WTC11 (cell line): ENCODE measurements at regions not wholly inside any gene's neighbourhood (a gene's known extent, or its start where the extent isn't known, plus 50 kb on each side); places are given as distances from the start of the nearest gene placed in this dataset.

Experiments used
- ATAC-seq: fragments of 200-7000 bp; cut with Tn5 transposase; 2 replicates; pipeline ENCODE4 v1.10.0; 2021; ENCODE audit warnings: mild to moderate bottlenecking, moderate library complexity
- CTCF ChIA-PET: fragments of 300-600 bp; sonication (Branson Sonifier 250); formaldehyde crosslinking; loops from one replicate; lab custom pipeline; 2021; ENCODE audit warnings: antibody characterized with exemption; lab: Charles Lee
- POLR2A ChIA-PET: fragments of 350-600 bp; sonication (Branson Sonifier 250); formaldehyde crosslinking; loops from one replicate; lab custom pipeline; 2021; ENCODE audit warnings: antibody characterized with exemption; lab: Charles Lee
- DNase-seq: peaks from one replicate; pipeline ENCODE4 v3.0.0; 2021; ENCODE audit warnings: low spot score
- H3K27ac Mint-ChIP-seq: 2 replicates; pipeline ENCODE4 v1.8.0; 2021; ENCODE audit warnings: mixed read lengths
- H3K27me3 Mint-ChIP-seq: 2 replicates; pipeline ENCODE4 v1.8.0; 2021; ENCODE audit warnings: low read depth, mild to moderate bottlenecking, moderate library complexity, mixed read lengths
- H3K36me3 Mint-ChIP-seq: 2 replicates; pipeline ENCODE4 v1.8.0; 2021; ENCODE audit warnings: mixed read lengths
- H3K4me1 Mint-ChIP-seq: 2 replicates; pipeline ENCODE4 v1.8.0; 2022; ENCODE audit warnings: mixed read lengths
- H3K4me3 Mint-ChIP-seq: 2 replicates; pipeline ENCODE4 v1.8.0; 2021; ENCODE audit warnings: mild to moderate bottlenecking, moderate library complexity, mixed read lengths
- H3K9me3 Mint-ChIP-seq: 2 replicates; pipeline ENCODE4 v1.8.0; 2021; ENCODE audit warnings: mixed read lengths
- ATF2 ChIP-seq: sonication (generic); formaldehyde crosslinking; IDR thresholded peaks from 2 replicates; pipeline ENCODE4 v1.8.1; 2022; ENCODE audit warnings: low read depth, missing genetic modification reagents, borderline replicate concordance
- CBFB ChIP-seq: sonication (generic); formaldehyde crosslinking; IDR thresholded peaks from 2 replicates; pipeline ENCODE4 v1.8.1; 2022; ENCODE audit warnings: mild to moderate bottlenecking, low read depth, missing genetic modification reagents
- ELF4 ChIP-seq: sonication (generic); formaldehyde crosslinking; IDR thresholded peaks from 2 replicates; pipeline ENCODE4 v1.8.1; 2022; ENCODE audit warnings: low read depth, mild to moderate bottlenecking, moderate library complexity, missing genetic modification reagents
- ERG ChIP-seq: fragments of 250-450 bp; sonication (Bioruptor Pico); IDR thresholded peaks from 2 replicates; pipeline ENCODE4 v1.8.0; 2021; ENCODE audit warnings: mild to moderate bottlenecking
- IRF2 ChIP-seq: sonication (generic); formaldehyde crosslinking; IDR thresholded peaks from 2 replicates; pipeline ENCODE4 v1.8.0; 2022; ENCODE audit warnings: low read depth, missing genetic modification reagents, borderline replicate concordance
- JUN ChIP-seq: sonication (generic); formaldehyde crosslinking; IDR thresholded peaks from 2 replicates; pipeline ENCODE4 v1.8.0; 2023; ENCODE audit warnings: mild to moderate bottlenecking, missing genetic modification reagents
- MXD4 ChIP-seq: fragments of 250-450 bp; sonication (Bioruptor Pico); IDR thresholded peaks from 2 replicates; pipeline ENCODE4 v1.8.0; 2021; ENCODE audit warnings: mild to moderate bottlenecking, moderate library complexity, borderline replicate concordance
- NFYB ChIP-seq: sonication (generic); formaldehyde crosslinking; conservative IDR thresholded peaks from 2 replicates; pipeline ENCODE4 v1.8.0; 2022; ENCODE audit warnings: low read depth, missing genetic modification reagents
- NR2C2 ChIP-seq: sonication (generic); formaldehyde crosslinking; IDR thresholded peaks from 2 replicates; pipeline ENCODE4 v1.8.0; 2022; ENCODE audit warnings: mild to moderate bottlenecking, missing genetic modification reagents
- PRDM15 ChIP-seq: sonication (generic); formaldehyde crosslinking; IDR thresholded peaks from 2 replicates; pipeline ENCODE4 v1.8.0; 2022; ENCODE audit warnings: missing genetic modification reagents
- PRRX2 ChIP-seq: fragments of 250-450 bp; sonication (Bioruptor Pico); IDR thresholded peaks from 2 replicates; pipeline ENCODE4 v1.8.0; 2021; ENCODE audit warnings: mild to moderate bottlenecking
- SMAD3 ChIP-seq: sonication (generic); formaldehyde crosslinking; IDR thresholded peaks from 2 replicates; pipeline ENCODE4 v1.8.0; 2022; ENCODE audit warnings: missing genetic modification reagents, mild to moderate bottlenecking, borderline replicate concordance
- STAT6 ChIP-seq: sonication (generic); formaldehyde crosslinking; conservative IDR thresholded peaks from 2 replicates; pipeline ENCODE4 v1.8.1; 2023; ENCODE audit warnings: mild to moderate bottlenecking, low read depth, missing genetic modification reagents, moderate library complexity
- TP53 ChIP-seq: sonication (generic); formaldehyde crosslinking; IDR thresholded peaks from 2 replicates; pipeline ENCODE4 v1.8.1; 2023; ENCODE audit warnings: mild to moderate bottlenecking, missing genetic modification reagents
- ZNF121 ChIP-seq: sonication (generic); formaldehyde crosslinking; IDR thresholded peaks from 2 replicates; pipeline ENCODE4 v1.8.0; 2023; ENCODE audit warnings: missing genetic modification reagents
- ZNF138 ChIP-seq: sonication (generic); formaldehyde crosslinking; conservative IDR thresholded peaks from 2 replicates; pipeline ENCODE4 v1.8.1; 2022; ENCODE audit warnings: mild to moderate bottlenecking, moderate library complexity, missing genetic modification reagents
- ZNF219 ChIP-seq: sonication (generic); formaldehyde crosslinking; IDR thresholded peaks from 2 replicates; pipeline ENCODE4 v1.8.0; 2023; ENCODE audit warnings: missing genetic modification reagents, mild to moderate bottlenecking, borderline replicate concordance
- ZNF671 ChIP-seq: fragments of 250-450 bp; sonication (Bioruptor Pico); IDR thresholded peaks from 2 replicates; pipeline ENCODE4 v1.8.0; 2021; ENCODE audit warnings: mild to moderate bottlenecking
- TF ChIP-seq, protein P1 (sequence below): sonication (generic); formaldehyde crosslinking; IDR thresholded peaks from 2 replicates; pipeline ENCODE4 v1.8.1; 2023; ENCODE audit warnings: mild to moderate bottlenecking, missing genetic modification reagents, borderline replicate concordance
- TF ChIP-seq, protein P2 (sequence below): sonication (generic); formaldehyde crosslinking; IDR thresholded peaks from 2 replicates; pipeline ENCODE4 v1.8.1; 2022; ENCODE audit warnings: low read depth, mild to moderate bottlenecking, moderate library complexity, missing genetic modification reagents, borderline replicate concordance
- TF ChIP-seq, protein P3 (sequence below): sonication (generic); formaldehyde crosslinking; IDR thresholded peaks from 2 replicates; pipeline ENCODE4 v1.8.1; 2022; ENCODE audit warnings: missing genetic modification reagents, borderline replicate concordance

- TF ChIP-seq ZNF219 (no peak), CBFB (CRISPR knock-in tag) (no peak), NFYB (CRISPR knock-in tag) (no peak), SMAD3 (CRISPR knock-in tag) (no peak), ZNF121 (no peak), IRF2 (no peak)
- TF ChIP-seq, protein P1, sequence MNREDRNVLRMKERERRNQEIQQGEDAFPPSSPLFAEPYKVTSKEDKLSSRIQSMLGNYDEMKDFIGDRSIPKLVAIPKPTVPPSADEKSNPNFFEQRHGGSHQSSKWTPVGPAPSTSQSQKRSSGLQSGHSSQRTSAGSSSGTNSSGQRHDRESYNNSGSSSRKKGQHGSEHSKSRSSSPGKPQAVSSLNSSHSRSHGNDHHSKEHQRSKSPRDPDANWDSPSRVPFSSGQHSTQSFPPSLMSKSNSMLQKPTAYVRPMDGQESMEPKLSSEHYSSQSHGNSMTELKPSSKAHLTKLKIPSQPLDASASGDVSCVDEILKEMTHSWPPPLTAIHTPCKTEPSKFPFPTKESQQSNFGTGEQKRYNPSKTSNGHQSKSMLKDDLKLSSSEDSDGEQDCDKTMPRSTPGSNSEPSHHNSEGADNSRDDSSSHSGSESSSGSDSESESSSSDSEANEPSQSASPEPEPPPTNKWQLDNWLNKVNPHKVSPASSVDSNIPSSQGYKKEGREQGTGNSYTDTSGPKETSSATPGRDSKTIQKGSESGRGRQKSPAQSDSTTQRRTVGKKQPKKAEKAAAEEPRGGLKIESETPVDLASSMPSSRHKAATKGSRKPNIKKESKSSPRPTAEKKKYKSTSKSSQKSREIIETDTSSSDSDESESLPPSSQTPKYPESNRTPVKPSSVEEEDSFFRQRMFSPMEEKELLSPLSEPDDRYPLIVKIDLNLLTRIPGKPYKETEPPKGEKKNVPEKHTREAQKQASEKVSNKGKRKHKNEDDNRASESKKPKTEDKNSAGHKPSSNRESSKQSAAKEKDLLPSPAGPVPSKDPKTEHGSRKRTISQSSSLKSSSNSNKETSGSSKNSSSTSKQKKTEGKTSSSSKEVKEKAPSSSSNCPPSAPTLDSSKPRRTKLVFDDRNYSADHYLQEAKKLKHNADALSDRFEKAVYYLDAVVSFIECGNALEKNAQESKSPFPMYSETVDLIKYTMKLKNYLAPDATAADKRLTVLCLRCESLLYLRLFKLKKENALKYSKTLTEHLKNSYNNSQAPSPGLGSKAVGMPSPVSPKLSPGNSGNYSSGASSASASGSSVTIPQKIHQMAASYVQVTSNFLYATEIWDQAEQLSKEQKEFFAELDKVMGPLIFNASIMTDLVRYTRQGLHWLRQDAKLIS, result no peak
- TF ChIP-seq, protein P2, sequence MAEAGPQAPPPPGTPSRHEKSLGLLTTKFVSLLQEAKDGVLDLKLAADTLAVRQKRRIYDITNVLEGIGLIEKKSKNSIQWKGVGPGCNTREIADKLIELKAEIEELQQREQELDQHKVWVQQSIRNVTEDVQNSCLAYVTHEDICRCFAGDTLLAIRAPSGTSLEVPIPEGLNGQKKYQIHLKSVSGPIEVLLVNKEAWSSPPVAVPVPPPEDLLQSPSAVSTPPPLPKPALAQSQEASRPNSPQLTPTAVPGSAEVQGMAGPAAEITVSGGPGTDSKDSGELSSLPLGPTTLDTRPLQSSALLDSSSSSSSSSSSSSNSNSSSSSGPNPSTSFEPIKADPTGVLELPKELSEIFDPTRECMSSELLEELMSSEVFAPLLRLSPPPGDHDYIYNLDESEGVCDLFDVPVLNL (CRISPR knock-in tag), result no peak
Measured at GRCh38 chr2:80896576-80896975, 592.0 kb upstream of the LRRTM1 start (continued).

GRCh38 chr2:80894486-80894885 lies 589.9 kb upstream of the LRRTM1 start:
- DNase-seq, result no peak
- H3K27me3 Mint-ChIP-seq, result no peaks in the 10 kb centered on the region
- no peak overlapping the region for H3K4me3 Mint-ChIP-seq
- ChIA-PET CTCF (no interaction called here), POLR2A (no interaction called here)
- TF ChIP-seq, protein P3, sequence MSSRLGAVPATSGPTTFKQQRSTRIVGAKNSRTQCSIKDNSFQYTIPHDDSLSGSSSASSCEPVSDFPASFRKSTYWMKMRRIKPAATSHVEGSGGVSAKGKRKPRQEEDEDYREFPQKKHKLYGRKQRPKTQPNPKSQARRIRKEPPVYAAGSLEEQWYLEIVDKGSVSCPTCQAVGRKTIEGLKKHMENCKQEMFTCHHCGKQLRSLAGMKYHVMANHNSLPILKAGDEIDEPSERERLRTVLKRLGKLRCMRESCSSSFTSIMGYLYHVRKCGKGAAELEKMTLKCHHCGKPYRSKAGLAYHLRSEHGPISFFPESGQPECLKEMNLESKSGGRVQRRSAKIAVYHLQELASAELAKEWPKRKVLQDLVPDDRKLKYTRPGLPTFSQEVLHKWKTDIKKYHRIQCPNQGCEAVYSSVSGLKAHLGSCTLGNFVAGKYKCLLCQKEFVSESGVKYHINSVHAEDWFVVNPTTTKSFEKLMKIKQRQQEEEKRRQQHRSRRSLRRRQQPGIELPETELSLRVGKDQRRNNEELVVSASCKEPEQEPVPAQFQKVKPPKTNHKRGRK, result no peak
- TF ChIP-seq ZNF138 (CRISPR knock-in tag) (no peak), JUN (no peak), NR2C2 (CRISPR knock-in tag) (no peak), PRDM15 (CRISPR knock-in tag) (no peak), ERG (CRISPR knock-in tag) (no peak), ZNF671 (CRISPR knock-in tag) (no peak), ZNF121 (no peak), STAT6 (CRISPR knock-in tag) (no peak), ELF4 (CRISPR knock-in tag) (no peak), MXD4 (CRISPR knock-in tag) (no peak), ATF2 (CRISPR knock-in tag) (no peak), TP53 (CRISPR knock-in tag) (no peak), PRRX2 (no peak)
- no peaks in the 10 kb centered on the region for H3K36me3 Mint-ChIP-seq
- ATAC-seq, result no peak
- H3K4me1 Mint-ChIP-seq, result peaks cover 28% of the 10 kb centered on the region
- peaks cover 7% of the 10 kb centered on the region for H3K9me3 Mint-ChIP-seq
- H3K27ac Mint-ChIP-seq, result no peak overlapping the region
